22Rv1 (cell line): ENCODE measurements at regions not wholly inside any gene's neighbourhood (a gene's known extent, or its start where the extent isn't known, plus 50 kb on each side); places are given as distances from the start of the nearest gene placed in this dataset.

Source experiments
- H3K27ac ChIP-seq: fragments of 450-650 bp; 2 replicates; pipeline ENCODE4 v1.5.1; 2017
- CTCF ChIP-seq: fragments of 450-650 bp; IDR thresholded peaks from 2 replicates; pipeline ENCODE4 v1.5.1; 2017; ENCODE audit warnings: mild to moderate bottlenecking
- ZFX ChIP-seq: fragments of 450-650 bp; IDR thresholded peaks from 2 replicates; pipeline ENCODE4 v1.6.1; 2017; ENCODE audit warnings: antibody characterized with exemption, borderline replicate concordance

GRCh38 chr10:111531690-111532089 lies 454.9 kb downstream of the ADRA2A start:
- TF ChIP-seq CTCF, result no peak
- no peak for TF ChIP-seq ZFX
- H3K27ac ChIP-seq, result no peak overlapping the region

GRCh38 chr10:111532139-111532538 lies 455.3 kb downstream of the ADRA2A start:
- TF ChIP-seq CTCF (no peak), ZFX (no peak)
- no peak overlapping the region for H3K27ac ChIP-seq

DNA sequence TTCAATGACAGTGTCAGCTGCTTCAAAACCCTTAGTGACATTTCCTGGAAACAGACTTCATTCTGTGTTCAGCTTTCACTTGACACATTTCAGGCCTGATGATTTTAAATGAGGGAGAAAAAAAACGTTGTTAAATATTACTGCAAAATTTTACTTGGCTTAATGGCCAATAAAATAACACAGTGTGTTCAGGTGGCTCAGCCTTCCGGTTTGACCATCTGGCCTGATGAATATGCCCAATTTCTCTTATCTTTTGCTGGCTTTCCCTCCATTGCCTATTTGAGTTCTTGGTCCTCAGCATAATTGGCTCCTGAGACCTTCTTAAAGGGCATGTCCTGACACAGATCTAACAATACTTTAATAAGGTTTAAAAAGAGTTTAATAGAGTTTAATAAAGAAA lies 462.4 kb downstream of the ADRA2A start:
- no peak for TF ChIP-seq CTCF
- TF ChIP-seq ZFX, result no peak
- no peak overlapping the region for H3K27ac ChIP-seq

- TF ChIP-seq ZFX (no peak), CTCF (no peak)
- no peak overlapping the region for H3K27ac ChIP-seq
These were observed 467.0 kb downstream of the ADRA2A start for GRCh38 chr10:111543854-111544253.

GRCh38 chr10:111545861-111546605 lies 469.2 kb downstream of the ADRA2A start:
- H3K27ac ChIP-seq, result no peak overlapping the region
- TF ChIP-seq ZFX (no peak), CTCF (no peak)

- no peak overlapping the region for H3K27ac ChIP-seq
- TF ChIP-seq ZFX (no peak), CTCF (no peak)
These were observed 471.4 kb downstream of the ADRA2A start for GRCh38 chr10:111548084-111548726.

DNA sequence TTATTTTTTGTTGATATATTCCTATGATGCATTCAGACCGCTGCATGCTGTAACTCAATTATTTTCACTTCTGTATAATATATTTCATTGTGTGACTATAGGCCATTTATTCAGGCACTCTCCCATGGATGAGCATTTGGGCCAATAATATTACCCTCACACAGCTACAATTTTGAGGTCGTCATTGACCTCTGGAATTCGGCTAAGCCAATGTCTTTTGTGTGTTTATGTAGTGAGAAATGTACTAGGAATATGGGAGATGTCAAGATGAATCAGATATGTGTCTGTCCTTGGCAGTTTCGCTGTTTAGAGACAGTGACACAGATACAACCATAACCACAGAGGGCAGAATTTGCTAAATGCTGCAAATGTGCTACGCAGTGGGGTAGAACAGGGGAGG lies 474.2 kb downstream of the ADRA2A start:
- TF ChIP-seq ZFX (no peak), CTCF (no peak)
- no peak overlapping the region for H3K27ac ChIP-seq
